Rectal smooth muscle tissue (tissue), 1 donor: ENCODE measurements at regions not wholly inside any gene's neighbourhood (a gene's known extent, or its start where the extent isn't known, plus 50 kb on each side); places are given as distances from the start of the nearest gene placed in this dataset.

Experiments used
- H3K27ac ChIP-seq: one replicate; pipeline ENCODE4 v1.7.0; 2013; ENCODE audit warnings: low read depth, low read length, inconsistent platforms
- H3K27me3 ChIP-seq: one replicate; pipeline ENCODE4 v1.7.0; 2013; ENCODE audit warnings: low read length; ENCODE audit not compliant: control insufficient read depth, insufficient read depth
- H3K36me3 ChIP-seq: one replicate; pipeline ENCODE4 v1.7.0; 2013; ENCODE audit warnings: low read length; ENCODE audit not compliant: control insufficient read depth, insufficient read depth
- H3K4me1 ChIP-seq: one replicate; pipeline ENCODE4 v1.7.0; 2013; ENCODE audit warnings: low read length; ENCODE audit not compliant: control insufficient read depth, insufficient read depth
- H3K4me3 ChIP-seq: one replicate; pipeline ENCODE4 v1.7.0; 2013; ENCODE audit warnings: low read length
- H3K9ac ChIP-seq: one replicate; pipeline ENCODE4 v1.7.0; 2013; ENCODE audit warnings: low read length

- Histone ChIP-seq H3K27ac (no peak overlapping the region), H3K9ac (no peak overlapping the region), H3K4me1 (no peaks in the 10 kb centered on the region), H3K4me3 (no peak overlapping the region), H3K36me3 (no peaks in the 10 kb centered on the region), H3K27me3 (no peaks in the 10 kb centered on the region)
Measured at GRCh38 chr1:95375174-95375573, 141.2 kb downstream of the RWDD3 start.

GRCh38 chr1:95380909-95381308, 146.9 kb downstream of the RWDD3 start:
- Histone ChIP-seq H3K27ac (no peak overlapping the region), H3K4me3 (no peak overlapping the region), H3K36me3 (no peaks in the 10 kb centered on the region), H3K27me3 (no peaks in the 10 kb centered on the region), H3K9ac (no peak overlapping the region), H3K4me1 (no peaks in the 10 kb centered on the region)

DNA sequence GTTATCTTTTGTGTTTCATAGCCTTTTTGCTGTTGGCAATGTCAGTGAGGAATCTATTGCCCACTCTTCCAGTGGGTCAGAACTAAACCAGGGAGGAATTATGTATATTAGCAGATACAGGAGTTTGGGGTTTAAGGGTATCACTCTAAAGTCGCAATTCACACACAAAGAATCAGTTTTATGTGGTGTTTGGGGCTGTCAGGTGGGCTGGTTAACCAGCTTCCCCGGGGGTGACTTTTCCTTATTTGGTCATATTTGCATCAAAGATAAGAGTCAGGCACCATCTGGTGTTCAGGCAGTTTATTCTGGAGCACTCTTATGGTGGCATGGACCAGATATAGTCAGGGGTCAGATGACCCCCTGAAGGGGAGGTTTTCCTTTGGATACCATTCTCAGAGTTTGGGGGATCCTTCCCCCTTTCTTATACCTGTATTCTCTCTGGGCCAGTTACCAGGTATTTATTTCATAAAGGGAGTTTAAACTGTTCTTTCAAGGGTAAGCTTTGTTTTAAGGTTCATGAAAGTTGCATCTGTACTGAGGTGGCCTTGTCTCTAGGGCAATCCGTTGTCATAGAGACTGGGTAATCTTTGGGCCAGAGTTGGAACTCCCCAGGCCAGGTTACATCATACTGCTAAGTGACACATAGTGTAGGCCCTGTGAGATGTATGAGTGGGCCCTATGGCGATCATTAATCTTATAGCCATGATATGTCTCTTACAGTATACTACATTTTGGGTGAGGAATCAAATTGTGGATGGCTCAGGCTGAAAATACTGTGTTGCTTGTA, 148.2 kb downstream of the RWDD3 start:
- Histone ChIP-seq H3K4me1 (no peaks in the 10 kb centered on the region), H3K36me3 (no peaks in the 10 kb centered on the region), H3K4me3 (no peak overlapping the region), H3K27me3 (no peaks in the 10 kb centered on the region), H3K27ac (no peak overlapping the region), H3K9ac (no peak overlapping the region)

GRCh38 chr1:95383111-95383510, 149.1 kb downstream of the RWDD3 start:
- Histone ChIP-seq H3K4me1 (no peaks in the 10 kb centered on the region), H3K4me3 (no peak overlapping the region), H3K36me3 (no peaks in the 10 kb centered on the region), H3K27me3 (no peaks in the 10 kb centered on the region), H3K9ac (no peak overlapping the region), H3K27ac (no peak overlapping the region)

GRCh38 chr1:95384567-95384966, 150.6 kb downstream of the RWDD3 start:
- no peaks in the 10 kb centered on the region for H3K27me3 ChIP-seq
- H3K4me1 ChIP-seq: no peaks in the 10 kb centered on the region
- no peak overlapping the region for H3K9ac ChIP-seq
- no peak overlapping the region for H3K4me3 ChIP-seq
- H3K36me3 ChIP-seq: no peaks in the 10 kb centered on the region
- H3K27ac ChIP-seq: no peak overlapping the region

DNA sequence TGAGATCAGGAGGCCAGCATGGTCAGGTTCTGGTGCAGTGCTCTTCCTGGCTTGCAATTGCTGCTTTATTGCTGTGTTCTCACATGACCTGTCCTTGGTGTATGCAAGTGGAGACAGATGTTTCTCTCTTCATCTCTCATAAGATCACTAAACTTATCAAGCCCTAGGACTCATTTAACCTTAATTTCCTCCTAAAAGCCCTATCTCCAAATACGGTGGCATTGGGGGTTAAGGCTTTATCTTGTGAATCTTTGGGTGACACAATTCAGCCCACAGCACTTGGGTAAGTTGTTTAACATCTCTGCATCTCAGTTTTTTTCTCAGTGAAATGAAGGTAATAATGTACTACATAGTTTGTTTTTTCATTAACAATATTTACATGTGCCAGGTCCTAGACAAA, 152.4 kb downstream of the RWDD3 start:
- no peaks in the 10 kb centered on the region for H3K4me1 ChIP-seq
- no peaks in the 10 kb centered on the region for H3K27me3 ChIP-seq
- no peak overlapping the region for H3K4me3 ChIP-seq
- no peak overlapping the region for H3K9ac ChIP-seq
- H3K27ac ChIP-seq: no peak overlapping the region
- no peaks in the 10 kb centered on the region for H3K36me3 ChIP-seq

DNA sequence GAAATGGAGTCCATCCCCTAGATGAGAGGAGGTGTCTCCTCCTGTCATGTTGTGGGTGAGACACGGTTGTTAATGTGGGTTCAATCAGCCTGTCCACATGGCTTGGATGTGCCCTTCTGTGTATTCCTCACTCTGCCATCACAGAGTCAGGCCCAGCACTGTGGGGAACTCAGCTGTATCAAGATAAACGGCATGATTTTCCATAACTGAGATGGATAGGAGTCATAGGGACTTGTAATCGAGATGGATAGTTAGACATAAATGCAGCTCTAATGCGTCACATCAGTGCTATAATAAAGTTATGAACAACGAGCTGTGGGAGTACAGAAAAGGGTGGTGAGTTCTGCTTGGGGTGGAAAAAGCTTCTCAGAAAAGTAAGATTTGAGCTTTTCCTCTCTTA, 152.9 kb downstream of the RWDD3 start:
- no peak overlapping the region for H3K27ac ChIP-seq
- H3K4me3 ChIP-seq: no peak overlapping the region
- no peaks in the 10 kb centered on the region for H3K27me3 ChIP-seq
- H3K4me1 ChIP-seq: no peaks in the 10 kb centered on the region
- no peak overlapping the region for H3K9ac ChIP-seq
- no peaks in the 10 kb centered on the region for H3K36me3 ChIP-seq

- H3K36me3 ChIP-seq: no peaks in the 10 kb centered on the region
- H3K9ac ChIP-seq: no peak overlapping the region
- no peaks in the 10 kb centered on the region for H3K27me3 ChIP-seq
- no peak overlapping the region for H3K27ac ChIP-seq
- no peaks in the 10 kb centered on the region for H3K4me1 ChIP-seq
- H3K4me3 ChIP-seq: no peak overlapping the region
Measured at GRCh38 chr1:95388031-95388430, 154.0 kb downstream of the RWDD3 start.

DNA sequence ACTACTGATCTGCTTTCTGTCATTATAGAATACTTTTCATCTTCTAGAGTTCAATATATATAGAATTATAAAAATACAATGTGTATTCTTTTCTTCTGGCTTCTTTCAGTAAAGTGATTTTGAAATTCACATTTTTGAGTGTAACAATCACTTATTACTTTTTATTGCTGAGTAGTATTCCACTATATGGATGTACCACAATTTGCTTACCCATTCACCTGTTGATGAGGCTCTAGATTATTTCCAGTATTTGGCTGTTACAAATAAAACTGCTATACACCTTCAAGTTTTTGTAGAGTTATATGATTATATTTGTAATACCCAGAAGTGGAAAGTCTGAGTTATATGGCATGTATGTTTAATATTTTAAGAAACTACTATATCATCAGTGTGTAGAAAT, 159.4 kb downstream of the RWDD3 start:
- no peak overlapping the region for H3K27ac ChIP-seq
- H3K27me3 ChIP-seq: no peaks in the 10 kb centered on the region
- H3K9ac ChIP-seq: no peak overlapping the region
- H3K4me3 ChIP-seq: no peak overlapping the region
- no peaks in the 10 kb centered on the region for H3K36me3 ChIP-seq
- no peaks in the 10 kb centered on the region for H3K4me1 ChIP-seq

GRCh38 chr1:95396557-95396956, 162.5 kb downstream of the RWDD3 start:
- no peak overlapping the region for H3K4me3 ChIP-seq

GRCh38 chr1:95402780-95403179, 168.8 kb downstream of the RWDD3 start:
- Histone ChIP-seq H3K9ac (no peak overlapping the region), H3K4me1 (no peaks in the 10 kb centered on the region), H3K27ac (no peak overlapping the region), H3K4me3 (no peak overlapping the region), H3K36me3 (no peaks in the 10 kb centered on the region), H3K27me3 (no peaks in the 10 kb centered on the region)

More at GRCh38 chr1:95396557-95396956, 162.5 kb downstream of the RWDD3 start:
- no peaks in the 10 kb centered on the region for H3K27me3 ChIP-seq
- H3K36me3 ChIP-seq: no peaks in the 10 kb centered on the region
- H3K4me1 ChIP-seq: no peaks in the 10 kb centered on the region
- no peak overlapping the region for H3K27ac ChIP-seq
- H3K9ac ChIP-seq: no peak overlapping the region

GRCh38 chr1:95406279-95406678, 172.3 kb downstream of the RWDD3 start:
- H3K9ac ChIP-seq: no peak overlapping the region
- H3K4me1 ChIP-seq: no peaks in the 10 kb centered on the region
- no peak overlapping the region for H3K4me3 ChIP-seq
- no peaks in the 10 kb centered on the region for H3K36me3 ChIP-seq
- H3K27me3 ChIP-seq: no peaks in the 10 kb centered on the region
- no peak overlapping the region for H3K27ac ChIP-seq

GRCh38 chr1:95407131-95407885, 173.3 kb downstream of the RWDD3 start:
- H3K27ac ChIP-seq: no peak overlapping the region
- H3K4me3 ChIP-seq: no peak overlapping the region
- no peak overlapping the region for H3K9ac ChIP-seq
- no peaks in the 10 kb centered on the region for H3K27me3 ChIP-seq
- no peaks in the 10 kb centered on the region for H3K4me1 ChIP-seq
- no peaks in the 10 kb centered on the region for H3K36me3 ChIP-seq
